Heart left ventricle (tissue), 16 donors: ENCODE measurements at regions not wholly inside any gene's neighbourhood (a gene's known extent, or its start where the extent isn't known, plus 50 kb on each side); places are given as distances from the start of the nearest gene placed in this dataset.

ENCODE experiments used
- ATAC-seq, 4 donors: fragments of 200-7000 bp; cut with Tn5 transposase; one replicate each; pipeline ENCODE4 v1.9.1; 2020 to 2022; ENCODE audit warnings: moderate library complexity in 4 of 4, mild to moderate bottlenecking in 3 of 4, moderate number of reproducible peaks in 1 of 4
- DNase-seq, 5 donors: peaks; one replicate each; pipeline ENCODE4 v3.0.0-alpha.2; 2020
- H3K27ac ChIP-seq, 12 donors: fragments of 200-600 bp; sonication (generic) in 4 of 12; one replicate each; pipeline versions ENCODE4 v1.5.0 to v1.8.0; 2016 to 2022; ENCODE audit warnings: mild to moderate bottlenecking in 2 of 12
- H3K27me3 ChIP-seq, 9 donors: fragments of 200-600 bp; sonication (generic) in 2 of 9; one replicate each; pipeline versions ENCODE4 v1.5.1 to v1.8.0; 2016 to 2022; ENCODE audit warnings: mild to moderate bottlenecking in 3 of 9
- H3K36me3 ChIP-seq, 9 donors: fragments of 200-600 bp; sonication (generic) in 2 of 9; one replicate each; pipeline versions ENCODE4 v1.5.0 to v1.8.0; 2018 to 2022; ENCODE audit warnings: mild to moderate bottlenecking in 2 of 9
- H3K4me1 ChIP-seq, 12 donors: fragments of 200-600 bp; sonication (generic) in 4 of 12; one replicate each; pipeline versions ENCODE4 v1.5.0 to v1.8.0; 2016 to 2022; ENCODE audit warnings: mild to moderate bottlenecking in 3 of 12
- H3K4me3 ChIP-seq, 12 donors: fragments of 200-600 bp; sonication (generic) in 4 of 12; one replicate each; pipeline versions ENCODE4 v1.5.0 to v1.8.0; 2017 to 2022; ENCODE audit warnings: mild to moderate bottlenecking in 9 of 12, moderate library complexity in 4 of 12
- H3K9me3 ChIP-seq, 12 donors: fragments of 200-600 bp; sonication (generic) in 4 of 12; one replicate each; pipeline versions ENCODE4 v1.5.0 to v1.8.0; 2016 to 2022; ENCODE audit warnings: mild to moderate bottlenecking in 1 of 12
- POLR2A ChIP-seq, 2 donors: fragments of 450-650 bp; IDR thresholded peaks; one replicate each; pipeline ENCODE4 v1.6.1; 2017; ENCODE audit warnings: antibody characterized with exemption in 2 of 2, mild to moderate bottlenecking in 2 of 2, moderate library complexity in 2 of 2
- WGBS, 4 donors: extraction: QIAGEN DNeasy Blood & Tissue Kit in 2 of 4; methylation state at CpG; one replicate each; pipeline versions ENCODE4 v1.1.5 to v1.1.7; 2013 to 2018; 5-methylcytosine and 5-hydroxymethylcytosine counted together
- intact Hi-C, 10 donors: fragments of 100-400 bp; cut with DNase I; formaldehyde crosslinking; loops; one replicate each; pipeline versions ENCODE4 v1.11.1 to v1.14.2; 2022
- TF ChIP-seq, protein P1 (sequence below), 12 donors: fragments of 200-600 bp; sonication (generic) in 4 of 12; IDR thresholded peaks; one replicate each; pipeline versions ENCODE4 v1.5.0 to v1.8.0; 2018 to 2022; ENCODE audit warnings: antibody characterized with exemption in 12 of 12, mild to moderate bottlenecking in 5 of 12
- donor health status: ischemic (EF 13 %, LVEDD 7.1; RV severe dilation, severe dysfunction).
- donor health status: healthy with polysubstance abuse.
- donor health status: DM: no; HTN: yes; CAD: no.
- donor health status: DM: no; HTN: no; CAD: no.
- donor health status: ischemic (EF 25% LVEDD 6.9; RV normal size, moderate dysfunction).
- donor health status: ischemic (EF 25% LVEDD 5.7; RV mildly dilated, moderate dysfunction).
- donor health status: healthy.
- donor health status: DM: yes; HTN: yes; CAD: no.
- donor health status: ischemic (EF 35%, LVEDD 5.7; RV mildly dilated, moderate dysfunction).
- donor health status: nonischemic (EF 11% LVEDD 7.7; RV severe dilation, severe dysfunction).
- donor health status: DM: yes; HTN: yes; CAD: no.
- donor health status: PGD.
- donor health status: ischemic (EF 29% LVEDD 5.4; RV normal size, mild dysfunction).
- donor health status: nonischemic (EF 23%, LVEDD 6.1; RV moderate dilation, normal function).

DNA sequence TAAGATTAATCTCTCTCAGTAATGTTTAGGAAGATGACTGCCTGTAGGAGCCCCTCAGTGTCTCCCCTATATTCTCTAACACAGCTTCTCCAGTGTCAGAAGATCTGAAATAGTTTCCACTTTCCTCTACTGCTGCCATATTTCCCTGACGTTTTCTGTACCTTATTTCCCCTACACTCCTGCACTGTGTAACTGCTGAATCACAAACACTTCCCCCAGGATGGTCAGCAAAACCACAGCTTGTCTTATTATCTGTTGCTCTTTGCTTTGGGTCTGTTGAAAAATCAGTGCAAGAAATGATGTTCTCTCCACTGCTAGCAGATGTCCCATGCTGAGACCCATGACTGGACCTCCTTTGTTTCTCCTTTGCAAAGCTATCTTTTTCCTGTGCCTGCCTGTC is 441.7 kb downstream of the EPHA4 start:
- TF ChIP-seq, protein P1, sequence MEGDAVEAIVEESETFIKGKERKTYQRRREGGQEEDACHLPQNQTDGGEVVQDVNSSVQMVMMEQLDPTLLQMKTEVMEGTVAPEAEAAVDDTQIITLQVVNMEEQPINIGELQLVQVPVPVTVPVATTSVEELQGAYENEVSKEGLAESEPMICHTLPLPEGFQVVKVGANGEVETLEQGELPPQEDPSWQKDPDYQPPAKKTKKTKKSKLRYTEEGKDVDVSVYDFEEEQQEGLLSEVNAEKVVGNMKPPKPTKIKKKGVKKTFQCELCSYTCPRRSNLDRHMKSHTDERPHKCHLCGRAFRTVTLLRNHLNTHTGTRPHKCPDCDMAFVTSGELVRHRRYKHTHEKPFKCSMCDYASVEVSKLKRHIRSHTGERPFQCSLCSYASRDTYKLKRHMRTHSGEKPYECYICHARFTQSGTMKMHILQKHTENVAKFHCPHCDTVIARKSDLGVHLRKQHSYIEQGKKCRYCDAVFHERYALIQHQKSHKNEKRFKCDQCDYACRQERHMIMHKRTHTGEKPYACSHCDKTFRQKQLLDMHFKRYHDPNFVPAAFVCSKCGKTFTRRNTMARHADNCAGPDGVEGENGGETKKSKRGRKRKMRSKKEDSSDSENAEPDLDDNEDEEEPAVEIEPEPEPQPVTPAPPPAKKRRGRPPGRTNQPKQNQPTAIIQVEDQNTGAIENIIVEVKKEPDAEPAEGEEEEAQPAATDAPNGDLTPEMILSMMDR (IDR thresholded peaks at IDR 0.05), result no peak
- TF ChIP-seq POLR2A (IDR thresholded peaks at IDR 0.05), result no peak
- WGBS, 4 donors, result 56 to 58% (median 57%) methylated on average over 1 of the region's 1 CpG
- intact Hi-C loops, result no loop called here

DNA sequence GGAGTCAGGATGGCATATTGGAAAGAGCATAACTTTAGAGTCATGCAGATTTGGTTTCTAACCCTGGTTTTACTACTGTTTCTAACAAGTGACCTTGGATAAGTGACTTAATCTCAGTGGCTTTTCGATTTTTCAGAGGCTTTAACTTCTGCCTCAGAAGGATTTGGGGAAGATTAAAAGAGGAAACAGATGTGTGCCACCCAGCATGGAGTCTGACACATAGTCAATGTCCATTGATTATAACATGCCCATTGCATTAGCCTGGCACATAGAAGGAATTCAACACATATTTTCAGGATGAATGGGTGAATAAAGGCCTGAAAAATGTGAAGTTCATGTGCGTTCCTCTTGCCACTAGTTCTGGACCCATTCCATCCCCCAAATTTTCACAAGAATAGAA is 438.2 kb downstream of the EPHA4 start:
- no peaks in the 10 kb centered on the region for H3K4me1 ChIP-seq
- no peak for TF ChIP-seq POLR2A (IDR thresholded peaks at IDR 0.05)
- TF ChIP-seq, protein P1 (IDR thresholded peaks at IDR 0.05), result no peak
- WGBS, 4 donors, result 85 to 93% (median 91%) methylated on average over 2 of the region's 2 CpGs
- H3K27me3 ChIP-seq, result no peaks in the 10 kb centered on the region
- no peaks in the 10 kb centered on the region for H3K9me3 ChIP-seq
- no peak for DNase-seq
- intact Hi-C loops, result no loop called here
- no peaks in the 10 kb centered on the region for H3K36me3 ChIP-seq
- H3K27ac ChIP-seq, result no peak overlapping the region
- no peak overlapping the region for H3K4me3 ChIP-seq
- no peak for ATAC-seq

More for the DNA sequence above, 441.7 kb downstream of the EPHA4 start:
- H3K4me1 ChIP-seq, result no peaks in the 10 kb centered on the region
- no peak overlapping the region for H3K27ac ChIP-seq
- H3K36me3 ChIP-seq, result no peaks in the 10 kb centered on the region
- no peaks in the 10 kb centered on the region for H3K27me3 ChIP-seq
- no peak overlapping the region for H3K4me3 ChIP-seq
- ATAC-seq, result no peak
- H3K9me3 ChIP-seq, result peaks cover 0 to 2% (median 0%) of the 10 kb centered on the region in 12 donors
- DNase-seq, result no peak

DNA sequence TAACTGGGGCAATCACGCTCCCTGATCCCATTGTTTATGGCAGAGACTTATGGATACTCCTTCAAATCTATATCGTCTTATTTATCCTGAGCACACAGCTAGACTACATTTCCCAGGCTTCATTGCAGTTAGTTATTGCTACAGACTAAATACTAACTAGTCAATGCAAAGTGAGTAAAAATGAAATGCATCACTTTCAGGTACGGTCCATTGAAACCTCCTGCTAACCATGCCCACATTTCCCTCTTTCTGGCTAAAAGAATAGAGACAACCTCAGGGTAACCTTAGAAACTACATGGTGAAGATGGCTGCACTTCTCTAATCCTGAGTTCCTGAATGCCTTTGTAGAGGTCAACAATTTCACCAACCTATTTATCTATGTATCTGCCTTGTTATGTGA is 437.4 kb downstream of the EPHA4 start:
- DNase-seq, result no peak
- intact Hi-C loops, result no loop called here
- H3K36me3 ChIP-seq, result no peaks in the 10 kb centered on the region
- no peak overlapping the region for H3K4me3 ChIP-seq
- 96 to 99% (median 98%) methylated on average over 3 of the region's 3 CpGs for WGBS, 4 donors
- TF ChIP-seq, protein P1 (IDR thresholded peaks at IDR 0.05), result no peak
- no peak for TF ChIP-seq POLR2A (IDR thresholded peaks at IDR 0.05)
- no peak for ATAC-seq
- no peak overlapping the region for H3K27ac ChIP-seq
- H3K27me3 ChIP-seq, result no peaks in the 10 kb centered on the region
- H3K4me1 ChIP-seq, result no peaks in the 10 kb centered on the region
- no peaks in the 10 kb centered on the region for H3K9me3 ChIP-seq

DNA sequence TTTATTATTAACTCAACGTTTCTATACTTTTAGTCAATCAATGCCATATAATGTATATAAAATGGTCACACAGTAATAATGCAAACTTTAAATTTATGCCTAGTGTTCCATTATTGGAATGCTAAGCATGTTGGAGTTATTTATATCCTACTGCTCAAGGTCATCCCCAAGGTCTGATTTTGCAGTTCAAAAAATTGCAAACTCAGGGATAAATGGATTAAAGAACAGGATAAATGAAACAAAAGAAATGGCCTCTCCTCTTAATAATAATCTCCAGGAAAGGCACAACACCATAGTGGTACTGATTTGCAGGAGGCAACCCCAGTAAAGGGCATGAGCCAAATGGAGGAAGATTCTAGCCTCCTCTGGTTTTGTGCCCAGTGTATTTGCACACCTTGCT is 436.4 kb downstream of the EPHA4 start:
- ATAC-seq, result no peak
- no peaks in the 10 kb centered on the region for H3K4me1 ChIP-seq
- H3K27me3 ChIP-seq, result no peaks in the 10 kb centered on the region
- no peaks in the 10 kb centered on the region for H3K9me3 ChIP-seq
- no peaks in the 10 kb centered on the region for H3K36me3 ChIP-seq
- intact Hi-C loops, result no loop called here
- no peak for DNase-seq
- WGBS, 4 donors, result 71 to 80% (median 79%) methylated on average over 1 of the region's 1 CpG
- H3K27ac ChIP-seq, result no peak overlapping the region
- no peak for TF ChIP-seq POLR2A (IDR thresholded peaks at IDR 0.05)
- TF ChIP-seq, protein P1 (IDR thresholded peaks at IDR 0.05), result no peak
- H3K4me3 ChIP-seq, result no peak overlapping the region
